ENCODE measurements at regions not wholly inside any gene's neighbourhood (a gene's known extent, or its start where the extent isn't known, plus 50 kb on each side); places are given as distances from the start of the nearest gene placed in this dataset.

DNA sequence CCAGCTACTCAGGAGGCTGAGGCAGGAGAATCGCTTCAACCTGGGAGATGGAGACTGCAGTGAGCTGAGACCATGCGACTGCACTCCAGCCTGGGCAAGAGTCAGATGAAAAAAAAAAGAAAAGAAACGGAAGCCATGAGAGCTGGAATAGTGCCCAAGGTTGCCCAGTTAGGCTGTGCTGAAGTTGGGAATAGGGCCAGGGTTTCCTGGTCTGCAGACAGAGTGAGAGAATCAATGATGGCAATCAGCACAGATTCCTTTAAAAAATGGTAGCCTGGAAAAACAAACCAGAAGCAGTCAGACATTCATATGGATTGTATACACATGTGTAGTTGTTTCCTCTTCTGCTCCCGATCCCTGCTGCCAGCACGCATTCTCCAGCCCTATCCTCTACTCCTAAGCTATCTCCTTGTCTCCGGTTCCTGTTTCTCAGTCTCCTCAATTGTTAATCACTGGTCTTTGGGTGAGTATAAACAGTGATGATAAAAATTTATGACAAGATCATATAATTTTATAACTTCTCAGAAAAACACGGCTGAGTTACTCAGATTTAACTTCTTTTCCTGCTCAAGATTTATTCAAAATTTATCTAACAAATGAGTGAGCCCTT is 316.2 kb upstream of the UMPS start:
- Histone ChIP-seq H3K4me1 (ENCODE audit: control insufficient read depth, low read length) (no peaks in the 10 kb centered on the region), H3K9me2 (replicated peaks; ENCODE audit: control insufficient read depth, low read length) (no peaks in the 10 kb centered on the region), H3K4me2 (ENCODE audit: low read length) (no peak overlapping the region), H3F3A (ENCODE audit: control insufficient read depth, insufficient read depth) (no peaks in the 10 kb centered on the region), H3K36me3 (ENCODE audit: control insufficient read depth, low read length) (no peaks in the 10 kb centered on the region), H3K27ac (ENCODE audit: low read depth, low read length) (no peak overlapping the region), H4K20me1 (ENCODE audit: control insufficient read depth, insufficient read depth, low read depth, low read length) (no peaks in the 10 kb centered on the region), H3K27me3 (ENCODE audit: control insufficient read depth, low read length) (no peaks in the 10 kb centered on the region), H3K79me2 (ENCODE audit: control insufficient read depth, low read length) (no peaks in the 10 kb centered on the region), H3K4me3 (ENCODE audit: low read length) (no peak overlapping the region), H3K9me3 (ENCODE audit: control insufficient read depth, insufficient read depth, low read length) (no peaks in the 10 kb centered on the region)
- TF ChIP-seq CTCF (IDR thresholded peaks at IDR 0.05; ENCODE audit: low read depth, low read length, poor library complexity, severe bottlenecking) (no peak), EZH2phosphoT487 (IDR thresholded peaks at IDR 0.05; ENCODE audit: borderline replicate concordance, low read length) (no peak)

- Histone ChIP-seq H3K9me2 (replicated peaks; ENCODE audit: control insufficient read depth, low read length) (no peaks in the 10 kb centered on the region), H3F3A (ENCODE audit: control insufficient read depth, insufficient read depth) (no peaks in the 10 kb centered on the region), H4K20me1 (ENCODE audit: control insufficient read depth, insufficient read depth, low read depth, low read length) (no peaks in the 10 kb centered on the region), H3K27me3 (ENCODE audit: control insufficient read depth, low read length) (no peaks in the 10 kb centered on the region), H3K27ac (ENCODE audit: low read depth, low read length) (no peak overlapping the region), H3K4me2 (ENCODE audit: low read length) (no peak overlapping the region), H3K4me1 (ENCODE audit: control insufficient read depth, low read length) (no peaks in the 10 kb centered on the region), H3K4me3 (ENCODE audit: low read length) (no peak overlapping the region), H3K9me3 (ENCODE audit: control insufficient read depth, insufficient read depth, low read length) (no peaks in the 10 kb centered on the region), H3K36me3 (ENCODE audit: control insufficient read depth, low read length) (no peaks in the 10 kb centered on the region), H3K79me2 (ENCODE audit: control insufficient read depth, low read length) (no peaks in the 10 kb centered on the region)
- TF ChIP-seq CTCF (IDR thresholded peaks at IDR 0.05; ENCODE audit: low read depth, low read length, poor library complexity, severe bottlenecking), result no peak
- TF ChIP-seq EZH2phosphoT487 (IDR thresholded peaks at IDR 0.05; ENCODE audit: borderline replicate concordance, low read length), result no peak
Observed at GRCh38 chr3:124415446-124415960, 314.7 kb upstream of the UMPS start.

GRCh38 chr3:124419303-124419702 is 310.9 kb upstream of the UMPS start:
- H3F3A ChIP-seq (ENCODE audit: control insufficient read depth, insufficient read depth), result no peaks in the 10 kb centered on the region
- H4K20me1 ChIP-seq (ENCODE audit: control insufficient read depth, insufficient read depth, low read depth, low read length), result no peaks in the 10 kb centered on the region
- no peaks in the 10 kb centered on the region for H3K27me3 ChIP-seq (ENCODE audit: control insufficient read depth, low read length)
- no peaks in the 10 kb centered on the region for H3K79me2 ChIP-seq (ENCODE audit: control insufficient read depth, low read length)
- TF ChIP-seq EZH2phosphoT487 (IDR thresholded peaks at IDR 0.05; ENCODE audit: borderline replicate concordance, low read length) (no peak), CTCF (IDR thresholded peaks at IDR 0.05; ENCODE audit: low read depth, low read length, poor library complexity, severe bottlenecking) (no peak)
- H3K4me2 ChIP-seq (ENCODE audit: low read length), result no peak overlapping the region
- no peaks in the 10 kb centered on the region for H3K36me3 ChIP-seq (ENCODE audit: control insufficient read depth, low read length)
- no peaks in the 10 kb centered on the region for H3K9me3 ChIP-seq (ENCODE audit: control insufficient read depth, insufficient read depth, low read length)
- H3K4me3 ChIP-seq (ENCODE audit: low read length), result no peak overlapping the region
- no peaks in the 10 kb centered on the region for H3K9me2 ChIP-seq (replicated peaks; ENCODE audit: control insufficient read depth, low read length)
- H3K4me1 ChIP-seq (ENCODE audit: control insufficient read depth, low read length), result no peaks in the 10 kb centered on the region
- H3K27ac ChIP-seq (ENCODE audit: low read depth, low read length), result no peak overlapping the region

Data from DOHH2 (cell line).